ENCODE measurements at regions not wholly inside any gene's neighbourhood (a gene's known extent, or its start where the extent isn't known, plus 50 kb on each side); places are given as distances from the start of the nearest gene placed in this dataset.
A peak's percentile ranks its signal among the peaks of the same experiment; 100 is the strongest.

- H3K27ac ChIP-seq, result no peak overlapping the region
- no peak for DNase-seq (ENCODE audit: low read depth in 1 of 2, low spot score in 2 of 2)
- no peaks in the 10 kb centered on the region for H3K36me3 ChIP-seq
- H3K9me3 ChIP-seq (replicated peaks), result no peaks in the 10 kb centered on the region
- H3K4me3 ChIP-seq, result no peak overlapping the region
- no peaks in the 10 kb centered on the region for H3K27me3 ChIP-seq (replicated peaks)
- H3K4me1 ChIP-seq (replicated peaks), result no peaks in the 10 kb centered on the region
Measured at GRCh38 chr2:19062370-19062769, 296.1 kb downstream of the OSR1 start.

- H3K4me3 ChIP-seq, result no peak overlapping the region
Measured at GRCh38 chr2:19059076-19059475, 299.3 kb downstream of the OSR1 start.

GRCh38 chr2:19051203-19051831 is 307.1 kb downstream of the OSR1 start:
- H3K27me3 ChIP-seq (replicated peaks), result no peaks in the 10 kb centered on the region
- H3K27ac ChIP-seq, result no peak overlapping the region
- H3K4me1 ChIP-seq (replicated peaks), result 0 out of 2 replicates have a peak, but pooled peaks cover 3% of the 10 kb centered on the region
- no peaks in the 10 kb centered on the region for H3K9me3 ChIP-seq (replicated peaks)
- no peak overlapping the region for H3K4me3 ChIP-seq
- no peak for DNase-seq (ENCODE audit: low read depth in 1 of 2, low spot score in 2 of 2)
- no peaks in the 10 kb centered on the region for H3K36me3 ChIP-seq

More at GRCh38 chr2:19059076-19059475, 299.3 kb downstream of the OSR1 start:
- Histone ChIP-seq H3K36me3 (no peaks in the 10 kb centered on the region), H3K27me3 (replicated peaks) (no peaks in the 10 kb centered on the region), H3K27ac (no peak overlapping the region), H3K4me1 (replicated peaks) (no peaks in the 10 kb centered on the region), H3K9me3 (replicated peaks) (no peaks in the 10 kb centered on the region)
- DNase-seq (ENCODE audit: low read depth in 1 of 2, low spot score in 2 of 2), result no peak

- Histone ChIP-seq H3K27me3 (replicated peaks) (no peaks in the 10 kb centered on the region), H3K36me3 (no peaks in the 10 kb centered on the region), H3K27ac (no peak overlapping the region), H3K9me3 (replicated peaks) (no peaks in the 10 kb centered on the region), H3K4me3 (no peak overlapping the region), H3K4me1 (replicated peaks) (peaks cover 4% of the 10 kb centered on the region; the same call in 1 of the 2 replicates)
- no peak for DNase-seq (ENCODE audit: low read depth in 1 of 2, low spot score in 2 of 2)
Measured at GRCh38 chr2:19050354-19050753, 308.1 kb downstream of the OSR1 start.

- Histone ChIP-seq H3K9me3 (replicated peaks) (no peaks in the 10 kb centered on the region), H3K36me3 (no peaks in the 10 kb centered on the region)
- DNase-seq (ENCODE audit: low read depth in 1 of 2, low spot score in 2 of 2), result no peak
Measured at GRCh38 chr2:19048593-19049266, 309.7 kb downstream of the OSR1 start.

GRCh38 chr2:19046986-19047780 is 311.2 kb downstream of the OSR1 start:
- H3K4me3 ChIP-seq, result no peak overlapping the region
- no peaks in the 10 kb centered on the region for H3K27me3 ChIP-seq (replicated peaks)
- no peak overlapping the region for H3K27ac ChIP-seq
- H3K4me1 ChIP-seq (replicated peaks), result peaks cover 11% of the 10 kb centered on the region; the same call in 1 of the 2 replicates
- DNase-seq (ENCODE audit: low read depth in 1 of 2, low spot score in 2 of 2), result no peak
- H3K9me3 ChIP-seq (replicated peaks), result no peaks in the 10 kb centered on the region
- H3K36me3 ChIP-seq, result no peaks in the 10 kb centered on the region

More at GRCh38 chr2:19048593-19049266, 309.7 kb downstream of the OSR1 start:
- Histone ChIP-seq H3K27ac (no peak overlapping the region), H3K4me1 (replicated peaks) (peaks cover 11% of the 10 kb centered on the region; the same call in 1 of the 2 replicates), H3K27me3 (replicated peaks) (no peaks in the 10 kb centered on the region), H3K4me3 (no peak overlapping the region)

- Histone ChIP-seq H3K36me3 (no peaks in the 10 kb centered on the region), H3K27ac (no peak overlapping the region), H3K27me3 (replicated peaks) (no peaks in the 10 kb centered on the region), H3K4me1 (replicated peaks) (peaks cover 8% of the 10 kb centered on the region; the same call in 1 of the 2 replicates), H3K9me3 (replicated peaks) (no peaks in the 10 kb centered on the region), H3K4me3 (no peak overlapping the region)
- peak in 1 of 2 experiments; percentile 19 for DNase-seq (ENCODE audit: low read depth in 1 of 2, low spot score in 2 of 2)
Measured at GRCh38 chr2:19045151-19045550, 313.3 kb downstream of the OSR1 start.

DNA sequence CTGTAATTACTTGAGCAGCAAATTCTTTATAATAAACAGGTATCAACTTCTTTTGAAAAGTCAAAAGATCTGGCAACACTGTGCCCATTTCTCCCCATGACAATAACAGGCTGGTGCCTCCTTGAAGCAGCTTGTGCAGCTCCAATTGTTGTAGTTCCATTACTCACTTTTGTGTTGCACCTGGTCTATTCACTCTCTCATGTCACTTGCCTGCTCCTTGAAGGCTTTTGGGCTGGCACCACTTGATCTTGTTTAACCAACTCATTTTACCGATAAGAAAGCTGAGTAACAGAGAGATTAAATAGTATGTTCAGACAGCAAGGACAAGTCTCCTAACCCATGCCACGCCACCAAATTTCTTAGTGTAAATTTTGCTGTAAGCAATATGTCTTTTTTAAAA is 314.5 kb downstream of the OSR1 start:
- Histone ChIP-seq H3K27ac (no peak overlapping the region), H3K27me3 (replicated peaks) (no peaks in the 10 kb centered on the region), H3K4me3 (no peak overlapping the region), H3K36me3 (no peaks in the 10 kb centered on the region), H3K9me3 (replicated peaks) (no peaks in the 10 kb centered on the region), H3K4me1 (replicated peaks) (peaks cover 15% of the 10 kb centered on the region)
- DNase-seq (ENCODE audit: low read depth in 1 of 2, low spot score in 2 of 2), result no peak

DNA sequence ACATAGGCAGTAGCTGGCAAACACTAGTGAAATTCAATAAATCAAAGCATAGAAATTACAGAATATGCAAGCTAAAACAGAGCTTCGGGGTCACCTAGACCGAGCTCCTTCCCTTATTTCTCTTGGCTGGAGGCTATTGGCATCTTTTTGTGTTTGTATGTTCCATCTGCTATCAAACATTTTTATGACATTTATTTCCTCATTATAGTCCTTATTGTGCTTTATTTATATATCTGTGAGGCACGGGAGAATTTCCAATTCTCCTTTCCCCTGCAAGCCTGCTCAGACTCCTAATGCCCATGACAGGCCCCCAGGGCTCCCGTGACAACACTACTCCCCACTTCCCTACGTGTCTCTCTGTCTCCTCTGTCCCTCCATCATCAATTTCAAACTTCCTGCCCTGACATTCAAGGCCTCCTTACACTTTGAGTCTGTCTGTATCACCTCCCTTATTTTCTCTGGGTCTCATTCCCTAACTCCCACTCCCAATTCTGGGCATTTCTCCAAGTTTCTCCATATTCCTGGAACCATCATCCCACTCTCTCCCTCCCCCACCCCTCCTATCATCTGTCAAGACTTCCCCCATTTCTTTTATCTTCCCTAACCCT is 316.9 kb downstream of the OSR1 start:
- DNase-seq (ENCODE audit: low read depth in 1 of 2, low spot score in 2 of 2), result no peak
- Histone ChIP-seq H3K27ac (no peak overlapping the region), H3K27me3 (replicated peaks) (no peaks in the 10 kb centered on the region), H3K4me3 (no peak overlapping the region), H3K4me1 (replicated peaks) (peaks cover 32% of the 10 kb centered on the region), H3K36me3 (no peaks in the 10 kb centered on the region), H3K9me3 (replicated peaks) (no peaks in the 10 kb centered on the region)

DNA sequence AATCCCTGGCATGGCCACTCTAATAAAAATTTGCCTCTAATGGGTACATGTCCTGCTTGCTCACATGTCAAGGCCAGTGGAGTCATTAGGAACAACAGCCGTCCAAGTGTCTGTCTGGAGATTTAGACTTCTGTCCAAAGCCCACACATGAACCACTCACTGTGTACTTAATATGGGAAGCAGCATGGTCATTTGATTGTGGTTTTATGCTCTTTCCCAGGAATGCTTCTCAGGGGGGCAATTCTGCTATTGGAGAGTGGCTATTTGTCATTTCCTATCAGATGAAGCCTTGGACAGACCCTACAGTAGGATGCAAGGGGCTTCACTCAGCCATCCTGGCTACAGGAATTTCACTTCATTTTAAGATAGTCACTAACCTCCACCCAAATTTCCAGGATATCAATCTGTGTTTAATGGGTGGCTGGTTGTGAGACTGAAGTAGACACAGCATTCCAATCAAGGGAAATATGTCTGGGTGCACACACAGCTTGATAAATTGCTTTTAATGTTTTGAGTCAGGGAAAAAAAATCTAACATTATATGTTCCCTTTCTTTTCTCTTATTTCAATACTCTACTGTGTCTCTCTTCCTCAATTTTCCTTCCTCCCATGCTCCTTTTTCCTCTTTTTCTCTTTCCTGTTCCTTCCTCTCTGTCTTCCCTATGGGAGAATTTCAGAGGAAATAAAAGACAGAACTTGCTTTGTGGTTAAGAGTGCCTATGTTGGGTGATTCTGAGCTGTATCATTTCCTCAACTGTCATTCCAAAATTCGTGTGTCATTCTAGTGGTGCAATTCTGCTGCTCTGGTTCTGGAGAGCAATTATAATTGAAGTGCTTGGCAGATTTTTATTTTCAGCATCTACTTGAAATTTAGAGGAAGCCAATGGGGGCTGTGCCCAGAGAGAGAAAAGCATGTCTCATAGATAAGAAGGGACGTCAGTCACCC is 320.1 kb downstream of the OSR1 start:
- DNase-seq (ENCODE audit: low read depth in 1 of 2, low spot score in 2 of 2), result peak; percentile 49 to 82
- Histone ChIP-seq H3K9me3 (replicated peaks) (no peaks in the 10 kb centered on the region), H3K27ac (peak overlapping the region; percentile 82), H3K4me1 (replicated peaks) (peaks cover 24% of the 10 kb centered on the region), H3K36me3 (no peaks in the 10 kb centered on the region), H3K4me3 (no peak overlapping the region), H3K27me3 (replicated peaks) (no peaks in the 10 kb centered on the region)

GRCh38 chr2:19036091-19036490 is 322.3 kb downstream of the OSR1 start:
- no peak overlapping the region for H3K27ac ChIP-seq

GRCh38 chr2:19035238-19035637 is 323.2 kb downstream of the OSR1 start:
- H3K4me1 ChIP-seq (replicated peaks), result peaks cover 24% of the 10 kb centered on the region
- no peaks in the 10 kb centered on the region for H3K27me3 ChIP-seq (replicated peaks)
- H3K9me3 ChIP-seq (replicated peaks), result no peaks in the 10 kb centered on the region
- H3K4me3 ChIP-seq, result no peak overlapping the region
- H3K27ac ChIP-seq, result no peak overlapping the region
- H3K36me3 ChIP-seq, result no peaks in the 10 kb centered on the region
- no peak for DNase-seq (ENCODE audit: low read depth in 1 of 2, low spot score in 2 of 2)

More at GRCh38 chr2:19036091-19036490, 322.3 kb downstream of the OSR1 start:
- no peak for DNase-seq (ENCODE audit: low read depth in 1 of 2, low spot score in 2 of 2)
- Histone ChIP-seq H3K9me3 (replicated peaks) (no peaks in the 10 kb centered on the region), H3K27me3 (replicated peaks) (no peaks in the 10 kb centered on the region), H3K4me3 (no peak overlapping the region), H3K4me1 (replicated peaks) (peaks cover 24% of the 10 kb centered on the region), H3K36me3 (no peaks in the 10 kb centered on the region)

DNA sequence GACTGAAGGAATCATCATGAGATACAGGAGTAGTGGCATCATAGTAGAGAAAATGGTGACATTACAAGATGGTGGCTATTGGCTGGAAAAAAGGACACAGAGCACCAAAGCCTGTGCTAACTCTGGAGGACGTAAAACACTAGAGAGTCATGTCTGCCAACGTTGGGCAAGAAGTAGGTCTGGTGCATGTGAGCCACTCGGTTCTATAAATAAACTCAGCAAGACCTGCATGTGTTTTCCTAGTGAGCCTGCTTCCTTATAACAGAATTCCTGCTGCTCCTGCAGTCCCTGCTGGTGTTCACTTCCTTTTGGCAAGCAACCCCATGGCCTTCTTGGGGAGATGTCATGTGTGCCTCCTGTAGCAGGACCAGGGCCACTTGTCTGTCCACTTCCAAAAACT is 325.2 kb downstream of the OSR1 start:
- Histone ChIP-seq H3K27me3 (replicated peaks) (no peaks in the 10 kb centered on the region), H3K4me1 (replicated peaks) (peaks cover 10% of the 10 kb centered on the region), H3K9me3 (replicated peaks) (no peaks in the 10 kb centered on the region), H3K4me3 (no peak overlapping the region), H3K36me3 (no peaks in the 10 kb centered on the region), H3K27ac (no peak overlapping the region)
- DNase-seq (ENCODE audit: low read depth in 1 of 2, low spot score in 2 of 2), result no peak
